ENCODE measurements at regions not wholly inside any gene's neighbourhood (a gene's known extent, or its start where the extent isn't known, plus 50 kb on each side); places are given as distances from the start of the nearest gene placed in this dataset.

- no peak for DNase-seq
Measured at GRCh38 chr5:10009802-10010201, 239.9 kb downstream of the ATPSCKMT start.

- DNase-seq = no peak
Measured at GRCh38 chr5:9987101-9987500, 262.6 kb downstream of the ATPSCKMT start.

- no peak for DNase-seq
Measured at GRCh38 chr5:9977070-9977469, 272.6 kb downstream of the ATPSCKMT start.

GRCh38 chr5:9976621-9977020 lies 273.1 kb downstream of the ATPSCKMT start:
- DNase-seq = no peak

GRCh38 chr5:9972059-9972458 lies 277.6 kb downstream of the ATPSCKMT start:
- no peak for DNase-seq

- DNase-seq = no peak
Measured at GRCh38 chr5:9971301-9971700, 278.4 kb downstream of the ATPSCKMT start.

GRCh38 chr5:9958914-9959313 lies 290.8 kb downstream of the ATPSCKMT start:
- no peak for DNase-seq

- DNase-seq = no peak
Measured at GRCh38 chr5:9957214-9957613, 292.5 kb downstream of the ATPSCKMT start.

GRCh38 chr5:9956725-9957124 lies 293.0 kb downstream of the ATPSCKMT start:
- no peak for DNase-seq

- DNase-seq = no peak
Measured at GRCh38 chr5:9955586-9955985, 294.1 kb downstream of the ATPSCKMT start.

GRCh38 chr5:9954869-9955268 lies 294.8 kb downstream of the ATPSCKMT start:
- DNase-seq = no peak

GRCh38 chr5:9953691-9954090 lies 296.0 kb downstream of the ATPSCKMT start:
- no peak for DNase-seq

GRCh38 chr5:9951865-9952516 lies 297.7 kb downstream of the ATPSCKMT start:
- no peak for DNase-seq

GRCh38 chr5:9947944-9948343 lies 301.7 kb downstream of the ATPSCKMT start:
- DNase-seq = no peak

GRCh38 chr5:9947225-9947714 lies 302.4 kb downstream of the ATPSCKMT start:
- DNase-seq = no peak

GRCh38 chr5:9932770-9933169 lies 302.6 kb upstream of the TAS2R1 start:
- DNase-seq = no peak

GRCh38 chr5:9930156-9930555 lies 300.0 kb upstream of the TAS2R1 start:
- DNase-seq = no peak

GRCh38 chr5:9928326-9928725 lies 298.2 kb upstream of the TAS2R1 start:
- no peak for DNase-seq

- no peak for DNase-seq
Measured at GRCh38 chr5:9927521-9927997, 297.4 kb upstream of the TAS2R1 start.

- no peak for DNase-seq
Measured at GRCh38 chr5:9927106-9927505, 297.0 kb upstream of the TAS2R1 start.

- no peak for DNase-seq
Measured at GRCh38 chr5:9924614-9925013, 294.5 kb upstream of the TAS2R1 start.

GRCh38 chr5:9922719-9923118 lies 292.6 kb upstream of the TAS2R1 start:
- no peak for DNase-seq

- DNase-seq = no peak
Measured at GRCh38 chr5:9920697-9921096, 290.5 kb upstream of the TAS2R1 start.

- DNase-seq = no peak
Measured at GRCh38 chr5:9919306-9920030, 289.3 kb upstream of the TAS2R1 start.

Data from GDM1 (cell line).